ENCODE measurements at regions not wholly inside any gene's neighbourhood (a gene's known extent, or its start where the extent isn't known, plus 50 kb on each side); places are given as distances from the start of the nearest gene placed in this dataset.

DNA sequence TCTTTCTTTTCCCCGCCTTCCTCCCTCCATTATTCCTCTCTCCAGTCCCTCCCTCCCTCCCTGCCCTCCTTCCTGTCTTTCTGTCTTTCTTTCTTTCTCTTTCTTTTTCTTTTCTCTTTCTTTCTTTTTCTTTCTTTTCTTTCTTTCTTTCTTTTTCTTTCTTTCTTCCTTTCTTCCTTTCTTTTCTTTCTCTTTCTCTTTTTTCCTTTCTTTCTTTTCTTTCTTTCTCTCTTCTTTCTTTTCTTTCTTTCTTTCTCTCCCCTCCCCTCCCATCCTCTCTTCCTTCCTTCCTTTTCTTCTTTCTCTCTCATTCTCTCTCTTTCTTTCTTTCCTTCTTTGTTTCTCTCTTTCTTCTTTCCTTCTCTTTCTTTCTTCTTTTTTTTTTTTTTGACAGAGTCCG is 402.2 kb upstream of the PLXNA2 start:
- TF ChIP-seq SP1 (IDR thresholded peaks at IDR 0.05), result no peak
- TF ChIP-seq FOXM1 (IDR thresholded peaks at IDR 0.05; ENCODE audit: borderline replicate concordance), result no peak
- no peak for TF ChIP-seq BHLHE40 (IDR thresholded peaks at IDR 0.05; ENCODE audit: borderline replicate concordance)
- TF ChIP-seq, protein P1, sequence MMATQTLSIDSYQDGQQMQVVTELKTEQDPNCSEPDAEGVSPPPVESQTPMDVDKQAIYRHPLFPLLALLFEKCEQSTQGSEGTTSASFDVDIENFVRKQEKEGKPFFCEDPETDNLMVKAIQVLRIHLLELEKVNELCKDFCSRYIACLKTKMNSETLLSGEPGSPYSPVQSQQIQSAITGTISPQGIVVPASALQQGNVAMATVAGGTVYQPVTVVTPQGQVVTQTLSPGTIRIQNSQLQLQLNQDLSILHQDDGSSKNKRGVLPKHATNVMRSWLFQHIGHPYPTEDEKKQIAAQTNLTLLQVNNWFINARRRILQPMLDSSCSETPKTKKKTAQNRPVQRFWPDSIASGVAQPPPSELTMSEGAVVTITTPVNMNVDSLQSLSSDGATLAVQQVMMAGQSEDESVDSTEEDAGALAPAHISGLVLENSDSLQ (IDR thresholded peaks at IDR 0.05), result no peak
- TF ChIP-seq ZNF384 (IDR thresholded peaks at IDR 0.05), result no peak
